Testis (tissue), 2 donors: ENCODE measurements at regions not wholly inside any gene's neighbourhood (a gene's known extent, or its start where the extent isn't known, plus 50 kb on each side); places are given as distances from the start of the nearest gene placed in this dataset.

Source experiments
- DNase-seq: peaks from one replicate; pipeline ENCODE4 v3.0.0-alpha.2; 2019
- H3K27ac ChIP-seq, 2 donors: fragments of 200-600 bp; sonication (generic); one replicate each; pipeline ENCODE4 v1.5.1; 2019
- H3K27me3 ChIP-seq: fragments of 200-600 bp; sonication (generic); one replicate; pipeline ENCODE4 v1.5.1; 2019
- H3K36me3 ChIP-seq: fragments of 200-600 bp; sonication (generic); one replicate; pipeline ENCODE4 v1.5.1; 2017; ENCODE audit warnings: low read depth; ENCODE audit errors: missing control alignments
- H3K4me1 ChIP-seq: fragments of 200-600 bp; sonication (generic); one replicate; pipeline ENCODE4 v1.5.1; 2019
- H3K4me3 ChIP-seq, 2 donors: fragments of 200-600 bp; sonication (generic); one replicate each; pipeline ENCODE4 v1.5.1; 2017 to 2019
- H3K9me3 ChIP-seq: fragments of 200-600 bp; sonication (generic); one replicate; pipeline ENCODE4 v1.5.1; 2017
- POLR2A ChIP-seq: fragments of 450-650 bp; IDR thresholded peaks from one replicate; pipeline ENCODE4 v1.6.1; 2017; ENCODE audit warnings: antibody characterized with exemption, mild to moderate bottlenecking, moderate library complexity
- WGBS, 2 donors: methylation state at CpG; one replicate each; pipeline ENCODE4 v1.1.5; 2018; 5-methylcytosine and 5-hydroxymethylcytosine counted together
- intact Hi-C: fragments of 100-400 bp; cut with DNase I; formaldehyde crosslinking; loops from one replicate; pipeline ENCODE4 v1.15.1; 2023; ENCODE audit warnings: low total_unique reads
- TF ChIP-seq, protein P1 (sequence below), 3 experiments: fragments of 450-650 bp in 2 of 3; fragments of 200-600 bp in 1 of 3; sonication (generic) in 1 of 3; IDR thresholded peaks; one replicate each; pipeline ENCODE4 v1.5.1; 2016 to 2019; ENCODE audit warnings: antibody characterized with exemption in 3 of 3, mild to moderate bottlenecking in 2 of 3, moderate library complexity in 1 of 3

DNA sequence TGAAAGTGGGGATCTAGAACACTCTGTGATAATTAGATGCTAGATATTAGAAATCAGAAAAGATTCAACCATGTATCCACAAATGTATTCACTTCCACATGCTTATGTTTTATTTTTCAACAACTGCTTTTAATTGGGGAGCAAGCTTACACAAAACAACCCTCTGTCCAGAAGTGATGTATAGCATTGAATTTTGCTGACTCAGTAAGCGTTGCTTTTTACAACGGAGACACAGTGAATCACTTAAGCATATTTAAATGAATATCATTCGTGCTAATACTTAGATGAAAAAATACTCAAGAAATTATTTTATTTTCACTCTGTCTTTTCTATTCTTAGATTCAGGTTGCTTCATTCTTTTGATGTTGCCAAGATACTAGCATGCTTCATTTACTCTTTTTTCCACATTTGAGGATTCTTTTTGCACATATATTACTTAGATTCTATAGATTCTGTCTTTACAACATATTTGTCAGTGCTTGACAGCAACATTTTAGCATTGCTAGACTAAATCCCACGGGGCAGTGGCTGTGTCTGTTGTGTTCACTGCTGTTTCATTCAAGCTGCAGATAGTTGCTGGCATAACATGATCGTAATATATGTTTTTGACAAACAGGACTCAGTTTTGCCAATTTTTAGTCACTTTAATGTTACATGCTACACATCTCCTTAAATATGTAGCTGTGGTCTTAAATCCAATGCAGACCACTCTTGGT is 1714.4 kb upstream of the SEL1L start:
- H3K4me3 ChIP-seq: no peak overlapping the region
- no peaks in the 10 kb centered on the region for H3K4me1 ChIP-seq
- H3K27me3 ChIP-seq: no peaks in the 10 kb centered on the region
- TF ChIP-seq, protein P1, sequence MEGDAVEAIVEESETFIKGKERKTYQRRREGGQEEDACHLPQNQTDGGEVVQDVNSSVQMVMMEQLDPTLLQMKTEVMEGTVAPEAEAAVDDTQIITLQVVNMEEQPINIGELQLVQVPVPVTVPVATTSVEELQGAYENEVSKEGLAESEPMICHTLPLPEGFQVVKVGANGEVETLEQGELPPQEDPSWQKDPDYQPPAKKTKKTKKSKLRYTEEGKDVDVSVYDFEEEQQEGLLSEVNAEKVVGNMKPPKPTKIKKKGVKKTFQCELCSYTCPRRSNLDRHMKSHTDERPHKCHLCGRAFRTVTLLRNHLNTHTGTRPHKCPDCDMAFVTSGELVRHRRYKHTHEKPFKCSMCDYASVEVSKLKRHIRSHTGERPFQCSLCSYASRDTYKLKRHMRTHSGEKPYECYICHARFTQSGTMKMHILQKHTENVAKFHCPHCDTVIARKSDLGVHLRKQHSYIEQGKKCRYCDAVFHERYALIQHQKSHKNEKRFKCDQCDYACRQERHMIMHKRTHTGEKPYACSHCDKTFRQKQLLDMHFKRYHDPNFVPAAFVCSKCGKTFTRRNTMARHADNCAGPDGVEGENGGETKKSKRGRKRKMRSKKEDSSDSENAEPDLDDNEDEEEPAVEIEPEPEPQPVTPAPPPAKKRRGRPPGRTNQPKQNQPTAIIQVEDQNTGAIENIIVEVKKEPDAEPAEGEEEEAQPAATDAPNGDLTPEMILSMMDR (IDR thresholded peaks at IDR 0.05): no peak
- no peak for TF ChIP-seq POLR2A
- DNase-seq: no peak
- intact Hi-C loops: no loop called here
- 77% methylated on average over 5 of the region's 5 CpGs for WGBS, 2 donors
- no peaks in the 10 kb centered on the region for H3K9me3 ChIP-seq
- H3K27ac ChIP-seq: no peak overlapping the region
- no peaks in the 10 kb centered on the region for H3K36me3 ChIP-seq

- no peak overlapping the region for H3K27ac ChIP-seq
- intact Hi-C loops: no loop called here
- no peaks in the 10 kb centered on the region for H3K36me3 ChIP-seq
- H3K4me3 ChIP-seq: no peak overlapping the region
- no peaks in the 10 kb centered on the region for H3K27me3 ChIP-seq
- no peaks in the 10 kb centered on the region for H3K4me1 ChIP-seq
- no peaks in the 10 kb centered on the region for H3K9me3 ChIP-seq
- no peak for TF ChIP-seq POLR2A
- DNase-seq: no peak
- 85 to 88% methylated on average over 2 of the region's 2 CpGs for WGBS, 2 donors
These were observed 1717.7 kb upstream of the SEL1L start for GRCh38 chr14:83251402-83251801.

DNA sequence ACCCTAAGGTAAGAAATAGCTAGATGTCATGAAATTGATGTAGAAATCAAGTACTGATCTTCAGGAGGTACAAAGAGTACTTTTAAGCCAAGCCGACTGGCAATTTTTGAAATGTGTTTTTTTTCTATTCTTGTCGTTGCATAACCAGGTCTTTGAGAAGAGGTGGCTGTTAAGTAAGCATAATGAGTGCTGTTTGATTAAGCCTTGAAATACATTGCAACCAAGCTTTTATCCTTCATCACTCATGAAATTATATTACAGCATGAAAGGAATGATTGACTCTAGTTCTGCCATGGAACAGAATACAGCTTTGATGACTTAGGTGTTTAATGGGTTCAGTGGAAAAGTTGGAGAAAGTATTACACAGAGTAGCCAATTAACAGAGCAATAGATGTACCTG is 1720.2 kb upstream of the SEL1L start:
- Histone ChIP-seq H3K27me3 (no peaks in the 10 kb centered on the region), H3K9me3 (no peaks in the 10 kb centered on the region), H3K36me3 (no peaks in the 10 kb centered on the region), H3K4me1 (no peaks in the 10 kb centered on the region), H3K4me3 (no peak overlapping the region), H3K27ac (no peak overlapping the region)
- intact Hi-C loops: no loop called here
- WGBS, 2 donors: 69 to 83% methylated on average over 2 of the region's 2 CpGs
- no peak for DNase-seq
- TF ChIP-seq POLR2A: no peak
- TF ChIP-seq, protein P1 (IDR thresholded peaks at IDR 0.05): no peak

- intact Hi-C loops: no loop called here
These were observed 1721.5 kb upstream of the SEL1L start for GRCh38 chr14:83255015-83255726.

GRCh38 chr14:83255727-83256090 is 1722.1 kb upstream of the SEL1L start:
- Histone ChIP-seq H3K9me3 (no peaks in the 10 kb centered on the region), H3K27ac (no peak overlapping the region), H3K4me1 (no peaks in the 10 kb centered on the region), H3K36me3 (no peaks in the 10 kb centered on the region), H3K4me3 (no peak overlapping the region), H3K27me3 (no peaks in the 10 kb centered on the region)
- intact Hi-C loops: no loop called here
- TF ChIP-seq, protein P1 (IDR thresholded peaks at IDR 0.05): no peak
- no peak for TF ChIP-seq POLR2A
- 92 to 95% methylated on average over 1 of the region's 1 CpG for WGBS, 2 donors
- no peak for DNase-seq

More at GRCh38 chr14:83255015-83255726, 1721.5 kb upstream of the SEL1L start:
- Histone ChIP-seq H3K27me3 (no peaks in the 10 kb centered on the region), H3K27ac (no peak overlapping the region), H3K4me1 (no peaks in the 10 kb centered on the region), H3K9me3 (no peaks in the 10 kb centered on the region), H3K36me3 (no peaks in the 10 kb centered on the region), H3K4me3 (no peak overlapping the region)
- WGBS, 2 donors: 85 to 93% methylated on average over 2 of the region's 2 CpGs
- TF ChIP-seq, protein P1 (IDR thresholded peaks at IDR 0.05): no peak
- no peak for TF ChIP-seq POLR2A
- DNase-seq: no peak
